GM18499 (cell line): ENCODE measurements at regions not wholly inside any gene's neighbourhood (a gene's known extent, or its start where the extent isn't known, plus 50 kb on each side); places are given as distances from the start of the nearest gene placed in this dataset.

Experiments
- ATAC-seq: cut with Tn5 transposase; IDR thresholded peaks from one replicate; pipeline ENCODE4 v1.9.1; 2021; ENCODE audit warnings: moderate number of reproducible peaks; ENCODE audit not compliant: insufficient read depth, unreplicated experiment

- no peak for ATAC-seq
These were observed 55.1 kb downstream of the KIF4B start for GRCh38 chr5:155068616-155069100.

GRCh38 chr5:155069961-155070360 is 56.4 kb downstream of the KIF4B start:
- no peak for ATAC-seq

- ATAC-seq, result no peak
These were observed 57.2 kb downstream of the KIF4B start for GRCh38 chr5:155070781-155071180.

- no peak for ATAC-seq
These were observed 62.8 kb downstream of the KIF4B start for GRCh38 chr5:155076379-155076778.

GRCh38 chr5:155079698-155080097 is 66.1 kb downstream of the KIF4B start:
- no peak for ATAC-seq

- no peak for ATAC-seq
These were observed 67.2 kb downstream of the KIF4B start for GRCh38 chr5:155080721-155081120.

GRCh38 chr5:155081618-155082017 is 68.1 kb downstream of the KIF4B start:
- ATAC-seq, result no peak

- ATAC-seq, result no peak
These were observed 68.8 kb downstream of the KIF4B start for GRCh38 chr5:155082401-155082800.

- no peak for ATAC-seq
These were observed 71.9 kb downstream of the KIF4B start for GRCh38 chr5:155085282-155085989.

GRCh38 chr5:155087036-155087435 is 73.5 kb downstream of the KIF4B start:
- ATAC-seq, result no peak

- no peak for ATAC-seq
These were observed 75.3 kb downstream of the KIF4B start for GRCh38 chr5:155088811-155089210.

- no peak for ATAC-seq
These were observed 76.1 kb downstream of the KIF4B start for GRCh38 chr5:155089643-155090042.

- no peak for ATAC-seq
These were observed 77.6 kb downstream of the KIF4B start for GRCh38 chr5:155091063-155091648.

GRCh38 chr5:155091768-155092717 is 78.5 kb downstream of the KIF4B start:
- ATAC-seq, result no peak

- no peak for ATAC-seq
These were observed 80.9 kb downstream of the KIF4B start for GRCh38 chr5:155094455-155094854.

GRCh38 chr5:155097995-155098394 is 84.4 kb downstream of the KIF4B start:
- no peak for ATAC-seq

GRCh38 chr5:155098433-155098832 is 84.9 kb downstream of the KIF4B start:
- no peak for ATAC-seq

GRCh38 chr5:155101697-155102096 is 88.1 kb downstream of the KIF4B start:
- no peak for ATAC-seq

- no peak for ATAC-seq
These were observed 89.6 kb downstream of the KIF4B start for GRCh38 chr5:155103146-155103545.

- ATAC-seq, result no peak
These were observed 90.9 kb downstream of the KIF4B start for GRCh38 chr5:155104441-155104840.

- no peak for ATAC-seq
These were observed 92.7 kb downstream of the KIF4B start for GRCh38 chr5:155106221-155106620.
